Body of pancreas (tissue), 4 donors: ENCODE measurements at regions not wholly inside any gene's neighbourhood (a gene's known extent, or its start where the extent isn't known, plus 50 kb on each side); places are given as distances from the start of the nearest gene placed in this dataset.
"Not testable (repeated sequence)": the region's sequence is repeated elsewhere in the genome, so short reads cannot be mapped to it uniquely, and the experiment has no call there.

ENCODE experiments used
- POLR2A ChIP-seq, 3 donors: fragments of 450-650 bp; IDR thresholded peaks; one replicate each; pipeline ENCODE4 v1.6.1; 2016; ENCODE audit warnings: antibody characterized with exemption in 3 of 3, mild to moderate bottlenecking in 2 of 3
- TF ChIP-seq, protein P1 (sequence below), 7 experiments: fragments of 450-650 bp in 4 of 7; fragments of 200-600 bp in 3 of 7; sonication (generic) in 3 of 7; IDR thresholded peaks; one replicate each; pipeline ENCODE4 v1.5.1; 2016 to 2019; ENCODE audit warnings: antibody characterized with exemption in 7 of 7

- not testable (repeated sequence) for TF ChIP-seq POLR2A (IDR thresholded peaks at IDR 0.05)
- TF ChIP-seq, protein P1, sequence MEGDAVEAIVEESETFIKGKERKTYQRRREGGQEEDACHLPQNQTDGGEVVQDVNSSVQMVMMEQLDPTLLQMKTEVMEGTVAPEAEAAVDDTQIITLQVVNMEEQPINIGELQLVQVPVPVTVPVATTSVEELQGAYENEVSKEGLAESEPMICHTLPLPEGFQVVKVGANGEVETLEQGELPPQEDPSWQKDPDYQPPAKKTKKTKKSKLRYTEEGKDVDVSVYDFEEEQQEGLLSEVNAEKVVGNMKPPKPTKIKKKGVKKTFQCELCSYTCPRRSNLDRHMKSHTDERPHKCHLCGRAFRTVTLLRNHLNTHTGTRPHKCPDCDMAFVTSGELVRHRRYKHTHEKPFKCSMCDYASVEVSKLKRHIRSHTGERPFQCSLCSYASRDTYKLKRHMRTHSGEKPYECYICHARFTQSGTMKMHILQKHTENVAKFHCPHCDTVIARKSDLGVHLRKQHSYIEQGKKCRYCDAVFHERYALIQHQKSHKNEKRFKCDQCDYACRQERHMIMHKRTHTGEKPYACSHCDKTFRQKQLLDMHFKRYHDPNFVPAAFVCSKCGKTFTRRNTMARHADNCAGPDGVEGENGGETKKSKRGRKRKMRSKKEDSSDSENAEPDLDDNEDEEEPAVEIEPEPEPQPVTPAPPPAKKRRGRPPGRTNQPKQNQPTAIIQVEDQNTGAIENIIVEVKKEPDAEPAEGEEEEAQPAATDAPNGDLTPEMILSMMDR (IDR thresholded peaks at IDR 0.05): not testable (repeated sequence)
These were observed 95.3 kb upstream of the ATF7IP2 start for GRCh38 chr16:10290467-10291105.
